RWPE1 (cell line): ENCODE measurements at regions not wholly inside any gene's neighbourhood (a gene's known extent, or its start where the extent isn't known, plus 50 kb on each side); places are given as distances from the start of the nearest gene placed in this dataset.

Experiments used
- CTCF ChIA-PET: fragments of 350-600 bp; sonication (Branson Sonifier 250); formaldehyde crosslinking; extraction: SDS; loops from one replicate; lab custom pipeline; 2021; lab: Yijun Ruan, JAX
- POLR2A ChIA-PET: fragments of 400-600 bp; formaldehyde crosslinking; extraction: SDS; loops from one replicate; lab custom pipeline; 2020; ENCODE audit warnings: antibody characterized with exemption; ENCODE audit not compliant: low non-redundant PET; lab: Yijun Ruan, JAX
- DNase-seq: peaks from one replicate; pipeline ENCODE4 v3.0.0; 2012; ENCODE audit warnings: low spot score
- H3K27ac ChIP-seq: fragments of 450-650 bp; 2 replicates; pipeline ENCODE4 v1.5.1; 2017
- CTCF ChIP-seq: fragments of 450-650 bp; conservative IDR thresholded peaks from 2 replicates; pipeline ENCODE4 v1.5.1; 2017; ENCODE audit warnings: low read depth, mild to moderate bottlenecking

- TF ChIP-seq CTCF, result no peak
- ChIA-PET POLR2A (no interaction called here), CTCF (interaction anchor here (0.6 kb wide), 1 partner anchor 147 kb away, joined by 4 read pairs; no protein-coding TSS in a partner anchor)
- no peak for DNase-seq
- no peak overlapping the region for H3K27ac ChIP-seq
These were observed 50.5 kb upstream of the SPATA13 start for GRCh38 chr13:24110011-24110410.
